ENCODE measurements at regions not wholly inside any gene's neighbourhood (a gene's known extent, or its start where the extent isn't known, plus 50 kb on each side); places are given as distances from the start of the nearest gene placed in this dataset.

DNA sequence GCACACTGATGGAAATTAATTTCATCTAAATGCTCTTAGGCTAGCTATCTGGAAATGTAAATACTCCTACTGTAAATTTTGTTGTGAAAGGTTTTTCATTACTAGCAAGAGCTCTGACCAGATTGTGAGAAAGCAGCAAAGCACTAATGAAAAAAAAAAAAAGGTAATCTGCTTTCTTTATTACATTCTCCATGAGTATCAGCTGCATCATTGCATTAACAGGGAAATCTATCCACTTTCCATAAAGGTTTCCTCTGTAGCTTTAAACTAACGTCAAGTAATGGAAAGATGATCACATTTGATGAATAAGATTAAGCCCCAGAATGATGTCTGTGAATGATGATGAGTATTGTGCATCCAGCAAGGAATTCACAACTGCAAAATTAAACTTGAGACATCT, 790.6 kb upstream of the TYRP1 start:
- H3K36me3 Mint-ChIP-seq (ENCODE audit: low read depth), result no peaks in the 10 kb centered on the region
- DNase-seq (ENCODE audit: low spot score), result no peak
- no peak overlapping the region for H3K4me3 Mint-ChIP-seq (ENCODE audit: unreplicated experiment)
- TF ChIP-seq, protein P1, sequence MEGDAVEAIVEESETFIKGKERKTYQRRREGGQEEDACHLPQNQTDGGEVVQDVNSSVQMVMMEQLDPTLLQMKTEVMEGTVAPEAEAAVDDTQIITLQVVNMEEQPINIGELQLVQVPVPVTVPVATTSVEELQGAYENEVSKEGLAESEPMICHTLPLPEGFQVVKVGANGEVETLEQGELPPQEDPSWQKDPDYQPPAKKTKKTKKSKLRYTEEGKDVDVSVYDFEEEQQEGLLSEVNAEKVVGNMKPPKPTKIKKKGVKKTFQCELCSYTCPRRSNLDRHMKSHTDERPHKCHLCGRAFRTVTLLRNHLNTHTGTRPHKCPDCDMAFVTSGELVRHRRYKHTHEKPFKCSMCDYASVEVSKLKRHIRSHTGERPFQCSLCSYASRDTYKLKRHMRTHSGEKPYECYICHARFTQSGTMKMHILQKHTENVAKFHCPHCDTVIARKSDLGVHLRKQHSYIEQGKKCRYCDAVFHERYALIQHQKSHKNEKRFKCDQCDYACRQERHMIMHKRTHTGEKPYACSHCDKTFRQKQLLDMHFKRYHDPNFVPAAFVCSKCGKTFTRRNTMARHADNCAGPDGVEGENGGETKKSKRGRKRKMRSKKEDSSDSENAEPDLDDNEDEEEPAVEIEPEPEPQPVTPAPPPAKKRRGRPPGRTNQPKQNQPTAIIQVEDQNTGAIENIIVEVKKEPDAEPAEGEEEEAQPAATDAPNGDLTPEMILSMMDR (IDR thresholded peaks at IDR 0.05), result no peak
- H3K27me3 Mint-ChIP-seq (ENCODE audit: low read depth), result peaks cover 4% of the 10 kb centered on the region
- H3K4me1 Mint-ChIP-seq (ENCODE audit: low read depth), result no peaks in the 10 kb centered on the region
- peaks cover 4% of the 10 kb centered on the region for H3K9me3 Mint-ChIP-seq (ENCODE audit: low read depth)
- H3K27ac Mint-ChIP-seq (ENCODE audit: unreplicated experiment), result no peak overlapping the region

DNA sequence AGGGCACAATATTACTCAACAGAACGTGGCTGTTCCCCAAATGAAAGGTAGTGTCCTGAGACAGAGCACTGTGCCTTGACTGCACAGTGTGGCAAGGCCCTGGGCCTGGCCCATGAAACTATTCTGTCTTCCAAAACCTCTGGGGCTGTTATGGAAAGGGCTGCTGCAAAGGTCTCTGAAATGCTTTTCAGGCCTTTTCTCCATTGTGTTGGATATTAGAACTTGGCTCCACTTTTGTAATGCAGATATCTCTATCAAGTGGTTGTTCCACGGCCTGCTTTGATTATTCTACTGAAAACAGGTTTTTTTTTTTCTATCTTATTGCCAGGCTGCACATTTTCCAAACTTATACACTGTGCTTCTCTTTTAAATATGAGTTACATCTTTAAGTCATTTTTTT, 777.5 kb upstream of the TYRP1 start:
- peaks cover 10% of the 10 kb centered on the region for H3K4me1 Mint-ChIP-seq (ENCODE audit: low read depth)
- no peak overlapping the region for H3K27ac Mint-ChIP-seq (ENCODE audit: unreplicated experiment)
- H3K36me3 Mint-ChIP-seq (ENCODE audit: low read depth), result no peaks in the 10 kb centered on the region
- DNase-seq (ENCODE audit: low spot score), result no peak
- H3K9me3 Mint-ChIP-seq (ENCODE audit: low read depth), result no peaks in the 10 kb centered on the region
- TF ChIP-seq, protein P1 (IDR thresholded peaks at IDR 0.05), result no peak
- peaks cover 3% of the 10 kb centered on the region for H3K27me3 Mint-ChIP-seq (ENCODE audit: low read depth)
- H3K4me3 Mint-ChIP-seq (ENCODE audit: unreplicated experiment), result no peak overlapping the region

DNA sequence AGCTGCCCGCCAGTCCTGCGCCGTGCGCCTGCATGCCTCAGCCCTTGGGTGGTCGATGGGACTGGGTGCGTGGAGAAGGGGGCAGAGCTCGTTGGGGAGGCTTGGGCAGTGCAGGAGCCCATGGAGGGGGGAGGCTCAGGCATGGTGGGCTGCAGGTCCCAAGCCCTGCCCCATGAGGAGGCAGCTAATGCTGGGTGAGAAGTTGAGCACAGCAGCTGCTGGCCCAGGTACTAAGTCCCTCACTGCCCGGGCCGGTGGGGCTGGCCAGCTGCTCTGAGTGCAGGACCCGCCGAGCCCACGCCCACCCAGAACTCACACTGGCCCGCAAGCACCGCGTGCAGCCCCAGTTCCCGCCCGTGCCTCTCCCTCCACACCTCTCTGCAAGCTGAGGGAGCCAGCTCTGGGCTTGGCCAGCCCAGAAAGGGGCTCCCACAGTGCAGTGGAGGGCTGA, 764.3 kb upstream of the TYRP1 start:
- H3K4me3 Mint-ChIP-seq (ENCODE audit: unreplicated experiment), result no peak overlapping the region
- no peaks in the 10 kb centered on the region for H3K36me3 Mint-ChIP-seq (ENCODE audit: low read depth)
- no peaks in the 10 kb centered on the region for H3K27me3 Mint-ChIP-seq (ENCODE audit: low read depth)

DNA sequence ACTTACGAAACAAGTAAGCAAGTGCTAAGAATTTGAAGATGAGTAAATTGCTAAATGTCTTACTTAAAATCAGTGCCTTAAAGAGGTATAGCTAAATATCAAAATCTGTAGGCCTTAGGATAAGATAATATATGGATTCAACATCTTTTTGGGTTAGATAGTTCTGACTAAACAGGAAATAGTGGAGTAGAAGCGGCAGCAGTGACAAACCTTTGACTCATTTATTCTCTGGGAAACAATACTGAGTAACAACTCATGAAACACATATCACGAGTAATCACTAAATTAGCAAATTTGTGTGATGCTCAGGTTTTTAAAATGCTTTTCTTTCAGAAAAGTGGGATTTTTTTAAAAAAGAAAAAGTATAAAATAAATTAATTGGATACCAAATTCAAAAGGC, 762.1 kb upstream of the TYRP1 start:
- DNase-seq (ENCODE audit: low spot score), result no peak
- H3K9me3 Mint-ChIP-seq (ENCODE audit: low read depth), result no peaks in the 10 kb centered on the region

More for the DNA sequence above, 764.3 kb upstream of the TYRP1 start:
- TF ChIP-seq, protein P1 (IDR thresholded peaks at IDR 0.05), result no peak
- no peak overlapping the region for H3K27ac Mint-ChIP-seq (ENCODE audit: unreplicated experiment)
- peak; percentile 86 for DNase-seq (ENCODE audit: low spot score)
- peaks cover 5% of the 10 kb centered on the region for H3K4me1 Mint-ChIP-seq (ENCODE audit: low read depth)
- H3K9me3 Mint-ChIP-seq (ENCODE audit: low read depth), result no peaks in the 10 kb centered on the region

DNA sequence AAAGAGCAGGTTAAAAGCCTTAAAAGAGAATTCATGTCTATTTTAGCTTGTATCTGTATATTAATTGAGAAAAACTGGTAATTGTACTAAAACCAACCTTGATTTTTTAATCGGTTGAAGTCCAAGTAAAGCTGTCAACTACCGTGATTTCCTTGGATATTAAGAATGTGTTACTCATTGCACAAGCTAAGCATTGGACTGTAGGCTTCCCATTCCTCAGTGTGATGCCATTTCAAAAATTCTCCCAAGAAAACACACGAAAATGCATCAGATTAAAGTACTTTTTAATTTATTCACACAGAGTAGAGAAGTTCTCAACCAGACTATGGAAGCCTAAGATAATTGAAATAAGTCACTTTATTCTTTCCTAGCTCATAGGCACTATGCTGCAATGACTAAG, 761.4 kb upstream of the TYRP1 start:
- Mint-ChIP-seq H3K27me3 (ENCODE audit: low read depth) (no peaks in the 10 kb centered on the region), H3K27ac (ENCODE audit: unreplicated experiment) (no peak overlapping the region), H3K36me3 (ENCODE audit: low read depth) (no peaks in the 10 kb centered on the region), H3K4me1 (ENCODE audit: low read depth) (peaks cover 18% of the 10 kb centered on the region), H3K9me3 (ENCODE audit: low read depth) (no peaks in the 10 kb centered on the region), H3K4me3 (ENCODE audit: unreplicated experiment) (no peak overlapping the region)
- DNase-seq (ENCODE audit: low spot score), result no peak
- TF ChIP-seq, protein P1 (IDR thresholded peaks at IDR 0.05), result no peak

More for the DNA sequence above, 762.1 kb upstream of the TYRP1 start:
- no peak overlapping the region for H3K4me3 Mint-ChIP-seq (ENCODE audit: unreplicated experiment)
- H3K27me3 Mint-ChIP-seq (ENCODE audit: low read depth), result no peaks in the 10 kb centered on the region
- H3K36me3 Mint-ChIP-seq (ENCODE audit: low read depth), result no peaks in the 10 kb centered on the region
- TF ChIP-seq, protein P1 (IDR thresholded peaks at IDR 0.05), result no peak
- H3K27ac Mint-ChIP-seq (ENCODE audit: unreplicated experiment), result no peak overlapping the region
- H3K4me1 Mint-ChIP-seq (ENCODE audit: low read depth), result peaks cover 18% of the 10 kb centered on the region

Data from chondrocyte (in vitro differentiated cells).